Neural progenitor cell (in vitro differentiated cells): ENCODE measurements at regions not wholly inside any gene's neighbourhood (a gene's known extent, or its start where the extent isn't known, plus 50 kb on each side); places are given as distances from the start of the nearest gene placed in this dataset.

Source experiments
- DNase-seq: peaks from one replicate; pipeline ENCODE4 v3.0.0-alpha.2; 2016; ENCODE audit warnings: low spot score
- H2AFZ ChIP-seq: fragments of 200-600 bp; sonication (generic); replicated peaks from 2 replicates; pipeline ENCODE4 v1.6.1; 2016; ENCODE audit warnings: antibody characterized with exemption
- H3F3A ChIP-seq: fragments of 200-600 bp; sonication (generic); 2 replicates; pipeline ENCODE4 v1.6.1; 2016; ENCODE audit warnings: antibody characterized with exemption, low read depth
- H3K27ac ChIP-seq: fragments of 200-600 bp; sonication (generic); 2 replicates; pipeline ENCODE4 v1.5.1; 2016; ENCODE audit warnings: mild to moderate bottlenecking
- H3K27me3 ChIP-seq: fragments of 200-600 bp; sonication (generic); 2 replicates; pipeline ENCODE4 v1.6.1; 2016; ENCODE audit warnings: mild to moderate bottlenecking, moderate library complexity
- H3K36me3 ChIP-seq: fragments of 200-600 bp; sonication (generic); 2 replicates; pipeline ENCODE4 v1.5.1; 2016
- H3K4me1 ChIP-seq: fragments of 200-600 bp; sonication (generic); 2 replicates; pipeline ENCODE4 v1.6.1; 2016; ENCODE audit warnings: mixed run types
- H3K4me2 ChIP-seq: fragments of 200-600 bp; sonication (generic); 2 replicates; pipeline ENCODE4 v1.6.1; 2016
- H3K4me3 ChIP-seq: fragments of 200-600 bp; sonication (generic); 2 replicates; pipeline ENCODE4 v1.5.1; 2016
- H3K79me2 ChIP-seq: fragments of 200-600 bp; sonication (generic); 2 replicates; pipeline ENCODE4 v1.6.1; 2016; ENCODE audit warnings: low read depth
- H3K9ac ChIP-seq: fragments of 200-600 bp; sonication (generic); 2 replicates; pipeline ENCODE4 v1.6.1; 2016
- H3K9me3 ChIP-seq: fragments of 200-600 bp; sonication (generic); 2 replicates; pipeline ENCODE4 v1.5.1; 2016; ENCODE audit warnings: low read depth
- H4K20me1 ChIP-seq: fragments of 200-600 bp; sonication (generic); 2 replicates; pipeline ENCODE4 v1.6.1; 2016; ENCODE audit warnings: low read depth
- H3K27ac Mint-ChIP-seq: 3 replicates; pipeline ENCODE4 v1.8.0; 2021; ENCODE audit warnings: mixed read lengths
- H3K27me3 Mint-ChIP-seq: 2 replicates; pipeline ENCODE4 v1.8.0; 2022; ENCODE audit warnings: low read depth, mild to moderate bottlenecking, inconsistent platforms, moderate library complexity, mixed read lengths; ENCODE audit not compliant: insufficient read depth
- H3K36me3 Mint-ChIP-seq: 3 replicates; pipeline ENCODE4 v1.8.0; 2021; ENCODE audit warnings: mixed read lengths
- H3K4me1 Mint-ChIP-seq: 3 replicates; pipeline ENCODE4 v1.8.0; 2021; ENCODE audit warnings: mixed read lengths
- H3K4me3 Mint-ChIP-seq: 3 replicates; pipeline ENCODE4 v1.8.0; 2021; ENCODE audit warnings: mild to moderate bottlenecking, moderate library complexity, mixed read lengths
- H3K9me3 Mint-ChIP-seq: 3 replicates; pipeline ENCODE4 v1.8.0; 2020; ENCODE audit warnings: mixed read lengths
- EZH2 ChIP-seq: fragments of 200-600 bp; sonication (generic); IDR thresholded peaks from 2 replicates; pipeline ENCODE4 v1.6.1; 2017; ENCODE audit warnings: antibody characterized with exemption, mild to moderate bottlenecking, moderate library complexity
- EZH2phosphoT487 ChIP-seq: fragments of 200-600 bp; sonication (generic); IDR thresholded peaks from 2 replicates; pipeline ENCODE4 v1.6.1; 2017; ENCODE audit warnings: antibody characterized with exemption
- TF ChIP-seq, protein P1 (sequence below): fragments of 200-600 bp; sonication (generic); IDR thresholded peaks from 2 replicates; pipeline ENCODE4 v1.5.1; 2017; ENCODE audit warnings: antibody characterized with exemption, mild to moderate bottlenecking

- TF ChIP-seq EZH2phosphoT487: no peak
- TF ChIP-seq, protein P1, sequence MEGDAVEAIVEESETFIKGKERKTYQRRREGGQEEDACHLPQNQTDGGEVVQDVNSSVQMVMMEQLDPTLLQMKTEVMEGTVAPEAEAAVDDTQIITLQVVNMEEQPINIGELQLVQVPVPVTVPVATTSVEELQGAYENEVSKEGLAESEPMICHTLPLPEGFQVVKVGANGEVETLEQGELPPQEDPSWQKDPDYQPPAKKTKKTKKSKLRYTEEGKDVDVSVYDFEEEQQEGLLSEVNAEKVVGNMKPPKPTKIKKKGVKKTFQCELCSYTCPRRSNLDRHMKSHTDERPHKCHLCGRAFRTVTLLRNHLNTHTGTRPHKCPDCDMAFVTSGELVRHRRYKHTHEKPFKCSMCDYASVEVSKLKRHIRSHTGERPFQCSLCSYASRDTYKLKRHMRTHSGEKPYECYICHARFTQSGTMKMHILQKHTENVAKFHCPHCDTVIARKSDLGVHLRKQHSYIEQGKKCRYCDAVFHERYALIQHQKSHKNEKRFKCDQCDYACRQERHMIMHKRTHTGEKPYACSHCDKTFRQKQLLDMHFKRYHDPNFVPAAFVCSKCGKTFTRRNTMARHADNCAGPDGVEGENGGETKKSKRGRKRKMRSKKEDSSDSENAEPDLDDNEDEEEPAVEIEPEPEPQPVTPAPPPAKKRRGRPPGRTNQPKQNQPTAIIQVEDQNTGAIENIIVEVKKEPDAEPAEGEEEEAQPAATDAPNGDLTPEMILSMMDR: no peak
- TF ChIP-seq EZH2: no peak
- no peak overlapping the region for H3K4me3 Mint-ChIP-seq
- Histone ChIP-seq H3K79me2 (no peaks in the 10 kb centered on the region), H3K9me3 (no peaks in the 10 kb centered on the region), H4K20me1 (no peaks in the 10 kb centered on the region), H3K4me2 (no peak overlapping the region), H3K4me1 (no peaks in the 10 kb centered on the region), H3K27me3 (no peaks in the 10 kb centered on the region), H3K27ac (no peak overlapping the region), H3K36me3 (no peaks in the 10 kb centered on the region), H3K4me3 (no peak overlapping the region), H2AFZ (no peak overlapping the region), H3F3A (no peaks in the 10 kb centered on the region), H3K9ac (no peak overlapping the region)
- H3K4me1 Mint-ChIP-seq: peaks cover 12% of the 10 kb centered on the region
- H3K36me3 Mint-ChIP-seq: no peaks in the 10 kb centered on the region
- no peaks in the 10 kb centered on the region for H3K27me3 Mint-ChIP-seq
- H3K9me3 Mint-ChIP-seq: no peaks in the 10 kb centered on the region
- no peak overlapping the region for H3K27ac Mint-ChIP-seq
- DNase-seq: no peak
Observed at GRCh38 chr10:80968903-80969302, 431.2 kb downstream of the SH2D4B start.

GRCh38 chr10:80971461-80971860 lies 433.8 kb downstream of the SH2D4B start:
- H2AFZ ChIP-seq: no peak overlapping the region
- no peaks in the 10 kb centered on the region for H4K20me1 ChIP-seq
- H3K36me3 ChIP-seq: no peaks in the 10 kb centered on the region
- Mint-ChIP-seq H3K9me3 (no peaks in the 10 kb centered on the region), H3K4me1 (peaks cover 1% of the 10 kb centered on the region), H3K36me3 (no peaks in the 10 kb centered on the region), H3K27me3 (no peaks in the 10 kb centered on the region), H3K27ac (no peak overlapping the region), H3K4me3 (no peak overlapping the region)
- no peaks in the 10 kb centered on the region for H3K79me2 ChIP-seq
- H3K9me3 ChIP-seq: no peaks in the 10 kb centered on the region
- H3K4me2 ChIP-seq: no peak overlapping the region
- H3K9ac ChIP-seq: no peak overlapping the region
- no peak overlapping the region for H3K4me3 ChIP-seq
- no peaks in the 10 kb centered on the region for H3F3A ChIP-seq
- no peak overlapping the region for H3K27ac ChIP-seq
- no peak for TF ChIP-seq EZH2
- TF ChIP-seq, protein P1: no peak
- TF ChIP-seq EZH2phosphoT487: no peak
- H3K4me1 ChIP-seq: no peaks in the 10 kb centered on the region
- no peaks in the 10 kb centered on the region for H3K27me3 ChIP-seq
- no peak for DNase-seq

- TF ChIP-seq EZH2 (no peak), EZH2phosphoT487 (no peak)
- TF ChIP-seq, protein P1: no peak
- H2AFZ ChIP-seq: no peak overlapping the region
- H3K9ac ChIP-seq: no peak overlapping the region
- H3K27me3 ChIP-seq: no peaks in the 10 kb centered on the region
- no peak overlapping the region for H3K4me3 ChIP-seq
- no peaks in the 10 kb centered on the region for H3K36me3 ChIP-seq
- H3K4me1 ChIP-seq: no peaks in the 10 kb centered on the region
- no peaks in the 10 kb centered on the region for H3K9me3 ChIP-seq
- H3K4me1 Mint-ChIP-seq: no peaks in the 10 kb centered on the region
- H3K4me3 Mint-ChIP-seq: no peak overlapping the region
- DNase-seq: no peak
- no peaks in the 10 kb centered on the region for H3K36me3 Mint-ChIP-seq
- H3K4me2 ChIP-seq: no peak overlapping the region
- H3F3A ChIP-seq: no peaks in the 10 kb centered on the region
- no peak overlapping the region for H3K27ac Mint-ChIP-seq
- no peaks in the 10 kb centered on the region for H3K9me3 Mint-ChIP-seq
- H4K20me1 ChIP-seq: no peaks in the 10 kb centered on the region
- peaks cover 4% of the 10 kb centered on the region for H3K27me3 Mint-ChIP-seq
- H3K27ac ChIP-seq: no peak overlapping the region
- no peaks in the 10 kb centered on the region for H3K79me2 ChIP-seq
Observed at GRCh38 chr10:80976658-80977057, 439.0 kb downstream of the SH2D4B start.

- Histone ChIP-seq H3F3A (no peaks in the 10 kb centered on the region), H3K9me3 (no peaks in the 10 kb centered on the region), H3K4me1 (no peaks in the 10 kb centered on the region), H3K36me3 (no peaks in the 10 kb centered on the region), H3K27ac (no peak overlapping the region), H3K4me2 (no peak overlapping the region), H3K9ac (no peak overlapping the region), H3K27me3 (no peaks in the 10 kb centered on the region), H2AFZ (no peak overlapping the region), H4K20me1 (no peaks in the 10 kb centered on the region), H3K79me2 (no peaks in the 10 kb centered on the region), H3K4me3 (no peak overlapping the region)
- TF ChIP-seq EZH2: no peak
- TF ChIP-seq, protein P1: no peak
- TF ChIP-seq EZH2phosphoT487: no peak
- H3K27ac Mint-ChIP-seq: no peak overlapping the region
- DNase-seq: no peak
- H3K9me3 Mint-ChIP-seq: no peaks in the 10 kb centered on the region
- no peaks in the 10 kb centered on the region for H3K4me1 Mint-ChIP-seq
- no peaks in the 10 kb centered on the region for H3K36me3 Mint-ChIP-seq
- no peak overlapping the region for H3K4me3 Mint-ChIP-seq
- H3K27me3 Mint-ChIP-seq: peaks cover 2% of the 10 kb centered on the region
Observed at GRCh38 chr10:80985102-80985501, 447.4 kb downstream of the SH2D4B start.
